ENCODE measurements at regions not wholly inside any gene's neighbourhood (a gene's known extent, or its start where the extent isn't known, plus 50 kb on each side); places are given as distances from the start of the nearest gene placed in this dataset.

- no peak for TF ChIP-seq POLR2A (IDR thresholded peaks at IDR 0.05; ENCODE audit: low read depth, low read length)
- TF ChIP-seq CTCF (IDR thresholded peaks at IDR 0.05; ENCODE audit: extremely low read depth in 1 of 2, insufficient read depth in 1 of 2, low read depth in 1 of 2, low read length in 2 of 2) = no peak
- TF ChIP-seq POLR2AphosphoS5 (IDR thresholded peaks at IDR 0.05; ENCODE audit: insufficient read depth, low read depth, low read length) = no peak
- TF ChIP-seq MAX (IDR thresholded peaks at IDR 0.05; ENCODE audit: insufficient read depth, insufficient read length) = no peak
- TF ChIP-seq EZH2 (IDR thresholded peaks at IDR 0.05; ENCODE audit: borderline replicate concordance, low read depth, low read length, severe bottlenecking) = no peak
Measured at GRCh38 chr10:61589547-61590243, 73.0 kb upstream of the CABCOCO1 start.
